GM23338 (cell line): ENCODE measurements at regions not wholly inside any gene's neighbourhood (a gene's known extent, or its start where the extent isn't known, plus 50 kb on each side); places are given as distances from the start of the nearest gene placed in this dataset.

Experiments used
- ATAC-seq: fragments of 200-7000 bp; cut with Tn5 transposase; 3 replicates; pipeline ENCODE4 v1.9.1; 2020
- DNase-seq: peaks from one replicate; pipeline ENCODE4 v3.0.0-alpha.2; 2015; ENCODE audit warnings: low spot score
- H2AFZ ChIP-seq: fragments of 200-600 bp; sonication (generic); 2 replicates; pipeline ENCODE4 v1.8.0; 2016; ENCODE audit warnings: antibody characterized with exemption, mild to moderate bottlenecking, moderate library complexity
- H3F3A ChIP-seq: fragments of 200-600 bp; sonication (generic); replicated peaks from 2 replicates; pipeline ENCODE4 v1.8.0; 2017; ENCODE audit warnings: antibody characterized with exemption, mixed run types, low read depth
- H3K27ac ChIP-seq: fragments of 200-600 bp; sonication (generic); 2 replicates; pipeline ENCODE4 v1.6.1; 2016; ENCODE audit warnings: low read depth
- H3K27me3 ChIP-seq: fragments of 200-600 bp; sonication (generic); 2 replicates; pipeline ENCODE4 v1.8.0; 2016; ENCODE audit warnings: mild to moderate bottlenecking, mixed run types, moderate library complexity; ENCODE audit not compliant: insufficient read depth
- H3K36me3 ChIP-seq: fragments of 200-600 bp; sonication (generic); 2 replicates; pipeline ENCODE4 v1.8.0; 2016; ENCODE audit warnings: mild to moderate bottlenecking; ENCODE audit not compliant: insufficient read depth
- H3K4me1 ChIP-seq: fragments of 200-600 bp; sonication (generic); 2 replicates; pipeline ENCODE4 v1.8.0; 2016; ENCODE audit warnings: mild to moderate bottlenecking, moderate library complexity; ENCODE audit not compliant: insufficient read depth
- H3K4me2 ChIP-seq: fragments of 200-600 bp; sonication (generic); 2 replicates; pipeline ENCODE4 v1.7.1; 2017; ENCODE audit warnings: mixed run types
- H3K4me3 ChIP-seq: fragments of 200-600 bp; sonication (generic); 2 replicates; pipeline ENCODE4 v1.6.1; 2016; ENCODE audit warnings: mixed run types
- H3K79me2 ChIP-seq: fragments of 200-600 bp; sonication (generic); replicated peaks from 2 replicates; pipeline ENCODE4 v1.8.0; 2017; ENCODE audit warnings: mild to moderate bottlenecking; ENCODE audit not compliant: insufficient read depth
- H3K9me2 ChIP-seq: fragments of 200-600 bp; sonication (generic); 2 replicates; pipeline ENCODE4 v1.8.0; 2017; ENCODE audit not compliant: insufficient read depth
- H4K20me1 ChIP-seq: fragments of 200-600 bp; sonication (generic); replicated peaks from 2 replicates; pipeline ENCODE4 v1.8.0; 2017; ENCODE audit warnings: mild to moderate bottlenecking; ENCODE audit not compliant: insufficient read depth
- H3K27ac Mint-ChIP-seq: 2 replicates; pipeline ENCODE4 v1.8.0; 2020; ENCODE audit warnings: inconsistent platforms, mild to moderate bottlenecking, moderate library complexity, mixed read lengths
- H3K27me3 Mint-ChIP-seq: 3 replicates; pipeline ENCODE4 v1.8.0; 2022; ENCODE audit warnings: low read depth, mild to moderate bottlenecking, moderate library complexity, mixed read lengths, inconsistent platforms; ENCODE audit not compliant: insufficient read depth, poor library complexity
- H3K36me3 Mint-ChIP-seq: 3 replicates; pipeline ENCODE4 v1.8.0; 2021; ENCODE audit warnings: low read depth, mild to moderate bottlenecking, inconsistent platforms, moderate library complexity, mixed read lengths
- H3K4me1 Mint-ChIP-seq: 3 replicates; pipeline ENCODE4 v1.8.0; 2020; ENCODE audit warnings: mild to moderate bottlenecking, inconsistent platforms, mixed read lengths
- H3K4me3 Mint-ChIP-seq: 3 replicates; pipeline ENCODE4 v1.8.0; 2021; ENCODE audit warnings: moderate library complexity, mild to moderate bottlenecking, inconsistent platforms, mixed read lengths
- H3K9me3 Mint-ChIP-seq: 3 replicates; pipeline ENCODE4 v1.8.0; 2020; ENCODE audit warnings: moderate library complexity, mild to moderate bottlenecking, inconsistent platforms, mixed read lengths
- STAT1 ChIP-seq: IDR thresholded peaks from one replicate; pipeline ENCODE4 v1.6.1; 2016; ENCODE audit warnings: antibody characterized with exemption; ENCODE audit not compliant: unreplicated experiment
- ZNF114 ChIP-seq: fragments of 250-450 bp; sonication (Bioruptor Pico); IDR thresholded peaks from 2 replicates; pipeline ENCODE4 v1.5.0; 2020; ENCODE audit warnings: mild to moderate bottlenecking, moderate library complexity
- ZNF331 ChIP-seq: fragments of 250-450 bp; sonication (Bioruptor Pico); IDR thresholded peaks from 2 replicates; pipeline ENCODE4 v1.5.0; 2020; ENCODE audit warnings: low read depth, mild to moderate bottlenecking, moderate library complexity
- TF ChIP-seq, protein P1 (sequence below): fragments of 250-450 bp; sonication (Bioruptor Pico); IDR thresholded peaks from 2 replicates; pipeline ENCODE4 v1.5.0; 2020; ENCODE audit warnings: mild to moderate bottlenecking, moderate library complexity
- TF ChIP-seq, protein P2 (sequence below): IDR thresholded peaks from 2 replicates; pipeline ENCODE4 v1.6.1; 2016; ENCODE audit warnings: antibody characterized with exemption
- TF ChIP-seq, protein P3 (sequence below), 2 experiments: fragments of 200-600 bp in 1 of 2; sonication (generic) in 1 of 2; conservative IDR thresholded peaks; 2 replicates each; pipeline versions ENCODE4 v1.5.1 to v1.6.1; 2016 to 2017; ENCODE audit warnings: antibody characterized with exemption in 2 of 2, low read depth in 2 of 2, mild to moderate bottlenecking in 2 of 2, moderate library complexity in 1 of 2

DNA sequence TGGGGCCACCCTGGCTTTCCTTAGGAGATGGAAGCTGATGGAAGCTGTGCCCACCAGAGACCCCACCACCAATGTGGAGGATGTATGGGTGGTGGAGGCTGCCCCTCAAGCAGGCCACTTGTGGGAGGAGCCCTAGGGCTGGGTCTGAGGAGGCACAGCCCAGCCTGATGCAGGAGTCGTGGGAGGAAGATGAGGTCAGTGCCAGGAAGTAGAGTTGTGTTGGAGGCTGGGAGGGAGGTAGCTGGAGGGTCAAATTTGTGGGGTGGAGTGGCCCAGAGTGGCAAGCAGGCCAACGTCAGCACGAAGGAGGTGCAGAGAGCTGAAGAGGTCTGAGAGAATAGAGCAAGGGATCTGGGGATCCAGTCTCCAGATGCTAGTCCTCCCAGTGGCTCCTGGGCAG, 119.0 kb upstream of the USP24 start (continued):
- TF ChIP-seq, protein P1, sequence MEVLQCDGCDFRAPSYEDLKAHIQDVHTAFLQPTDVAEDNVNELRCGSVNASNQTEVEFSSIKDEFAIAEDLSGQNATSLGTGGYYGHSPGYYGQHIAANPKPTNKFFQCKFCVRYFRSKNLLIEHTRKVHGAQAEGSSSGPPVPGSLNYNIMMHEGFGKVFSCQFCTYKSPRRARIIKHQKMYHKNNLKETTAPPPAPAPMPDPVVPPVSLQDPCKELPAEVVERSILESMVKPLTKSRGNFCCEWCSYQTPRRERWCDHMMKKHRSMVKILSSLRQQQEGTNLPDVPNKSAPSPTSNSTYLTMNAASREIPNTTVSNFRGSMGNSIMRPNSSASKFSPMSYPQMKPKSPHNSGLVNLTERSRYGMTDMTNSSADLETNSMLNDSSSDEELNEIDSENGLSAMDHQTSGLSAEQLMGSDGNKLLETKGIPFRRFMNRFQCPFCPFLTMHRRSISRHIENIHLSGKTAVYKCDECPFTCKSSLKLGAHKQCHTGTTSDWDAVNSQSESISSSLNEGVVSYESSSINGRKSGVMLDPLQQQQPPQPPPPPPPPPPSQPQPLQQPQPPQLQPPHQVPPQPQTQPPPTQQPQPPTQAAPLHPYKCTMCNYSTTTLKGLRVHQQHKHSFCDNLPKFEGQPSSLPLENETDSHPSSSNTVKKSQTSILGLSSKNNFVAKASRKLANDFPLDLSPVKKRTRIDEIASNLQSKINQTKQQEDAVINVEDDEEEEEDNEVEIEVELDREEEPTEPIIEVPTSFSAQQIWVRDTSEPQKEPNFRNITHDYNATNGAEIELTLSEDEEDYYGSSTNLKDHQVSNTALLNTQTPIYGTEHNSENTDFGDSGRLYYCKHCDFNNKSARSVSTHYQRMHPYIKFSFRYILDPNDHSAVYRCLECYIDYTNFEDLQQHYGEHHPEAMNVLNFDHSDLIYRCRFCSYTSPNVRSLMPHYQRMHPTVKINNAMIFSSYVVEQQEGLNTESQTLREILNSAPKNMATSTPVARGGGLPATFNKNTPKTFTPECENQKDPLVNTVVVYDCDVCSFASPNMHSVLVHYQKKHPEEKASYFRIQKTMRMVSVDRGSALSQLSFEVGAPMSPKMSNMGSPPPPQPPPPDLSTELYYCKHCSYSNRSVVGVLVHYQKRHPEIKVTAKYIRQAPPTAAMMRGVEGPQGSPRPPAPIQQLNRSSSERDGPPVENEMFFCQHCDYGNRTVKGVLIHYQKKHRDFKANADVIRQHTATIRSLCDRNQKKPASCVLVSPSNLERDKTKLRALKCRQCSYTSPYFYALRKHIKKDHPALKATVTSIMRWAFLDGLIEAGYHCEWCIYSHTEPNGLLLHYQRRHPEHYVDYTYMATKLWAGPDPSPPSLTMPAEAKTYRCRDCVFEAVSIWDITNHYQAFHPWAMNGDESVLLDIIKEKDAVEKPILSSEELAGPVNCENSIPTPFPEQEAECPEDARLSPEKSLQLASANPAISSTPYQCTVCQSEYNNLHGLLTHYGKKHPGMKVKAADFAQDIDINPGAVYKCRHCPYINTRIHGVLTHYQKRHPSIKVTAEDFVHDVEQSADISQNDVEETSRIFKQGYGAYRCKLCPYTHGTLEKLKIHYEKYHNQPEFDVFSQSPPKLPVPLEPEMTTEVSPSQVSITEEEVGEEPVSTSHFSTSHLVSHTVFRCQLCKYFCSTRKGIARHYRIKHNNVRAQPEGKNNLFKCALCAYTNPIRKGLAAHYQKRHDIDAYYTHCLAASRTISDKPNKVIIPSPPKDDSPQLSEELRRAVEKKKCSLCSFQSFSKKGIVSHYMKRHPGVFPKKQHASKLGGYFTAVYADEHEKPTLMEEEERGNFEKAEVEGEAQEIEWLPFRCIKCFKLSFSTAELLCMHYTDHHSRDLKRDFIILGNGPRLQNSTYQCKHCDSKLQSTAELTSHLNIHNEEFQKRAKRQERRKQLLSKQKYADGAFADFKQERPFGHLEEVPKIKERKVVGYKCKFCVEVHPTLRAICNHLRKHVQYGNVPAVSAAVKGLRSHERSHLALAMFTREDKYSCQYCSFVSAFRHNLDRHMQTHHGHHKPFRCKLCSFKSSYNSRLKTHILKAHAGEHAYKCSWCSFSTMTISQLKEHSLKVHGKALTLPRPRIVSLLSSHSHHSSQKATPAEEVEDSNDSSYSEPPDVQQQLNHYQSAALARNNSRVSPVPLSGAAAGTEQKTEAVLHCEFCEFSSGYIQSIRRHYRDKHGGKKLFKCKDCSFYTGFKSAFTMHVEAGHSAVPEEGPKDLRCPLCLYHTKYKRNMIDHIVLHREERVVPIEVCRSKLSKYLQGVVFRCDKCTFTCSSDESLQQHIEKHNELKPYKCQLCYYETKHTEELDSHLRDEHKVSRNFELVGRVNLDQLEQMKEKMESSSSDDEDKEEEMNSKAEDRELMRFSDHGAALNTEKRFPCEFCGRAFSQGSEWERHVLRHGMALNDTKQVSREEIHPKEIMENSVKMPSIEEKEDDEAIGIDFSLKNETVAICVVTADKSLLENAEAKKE (CRISPR knock-in tag), result no peak

DNA sequence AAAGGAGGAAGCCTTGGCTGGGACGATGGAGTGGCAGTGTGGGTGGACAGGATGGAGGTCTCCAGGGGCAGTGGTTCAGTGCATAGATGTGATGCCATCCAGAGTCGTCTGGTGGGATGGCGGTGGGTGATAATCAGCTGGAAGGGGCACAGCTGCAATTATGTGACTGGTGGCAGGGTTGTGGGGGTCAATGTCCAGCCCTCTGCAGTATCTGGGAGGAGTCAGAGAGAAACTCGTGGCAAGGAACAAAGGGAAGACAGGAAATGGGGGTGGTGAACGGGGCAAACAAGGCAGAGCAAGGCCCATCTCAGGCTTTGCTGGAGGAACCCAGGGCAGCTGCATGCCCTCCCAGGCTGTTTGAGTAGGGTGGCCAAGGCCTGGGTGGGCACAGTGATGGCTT, 118.3 kb upstream of the USP24 start:
- Histone ChIP-seq H3K9me2 (no peaks in the 10 kb centered on the region), H3K36me3 (no peaks in the 10 kb centered on the region), H2AFZ (no peak overlapping the region), H3F3A (no peaks in the 10 kb centered on the region), H3K4me2 (no peak overlapping the region), H3K79me2 (no peaks in the 10 kb centered on the region), H4K20me1 (no peaks in the 10 kb centered on the region), H3K27me3 (no peaks in the 10 kb centered on the region), H3K27ac (no peak overlapping the region), H3K4me1 (0 out of 2 replicates have a peak, but pooled peaks cover 5% of the 10 kb centered on the region), H3K4me3 (no peak overlapping the region)
- Mint-ChIP-seq H3K9me3 (no peaks in the 10 kb centered on the region), H3K4me1 (peaks cover 14% of the 10 kb centered on the region), H3K36me3 (no peaks in the 10 kb centered on the region), H3K27ac (no peak overlapping the region), H3K27me3 (peaks cover 10% of the 10 kb centered on the region), H3K4me3 (no peak overlapping the region)
- ATAC-seq (no peak), DNase-seq (no peak)
- TF ChIP-seq ZNF331, result no peak
- TF ChIP-seq, protein P2, sequence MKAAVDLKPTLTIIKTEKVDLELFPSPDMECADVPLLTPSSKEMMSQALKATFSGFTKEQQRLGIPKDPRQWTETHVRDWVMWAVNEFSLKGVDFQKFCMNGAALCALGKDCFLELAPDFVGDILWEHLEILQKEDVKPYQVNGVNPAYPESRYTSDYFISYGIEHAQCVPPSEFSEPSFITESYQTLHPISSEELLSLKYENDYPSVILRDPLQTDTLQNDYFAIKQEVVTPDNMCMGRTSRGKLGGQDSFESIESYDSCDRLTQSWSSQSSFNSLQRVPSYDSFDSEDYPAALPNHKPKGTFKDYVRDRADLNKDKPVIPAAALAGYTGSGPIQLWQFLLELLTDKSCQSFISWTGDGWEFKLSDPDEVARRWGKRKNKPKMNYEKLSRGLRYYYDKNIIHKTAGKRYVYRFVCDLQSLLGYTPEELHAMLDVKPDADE, result no peak
- TF ChIP-seq ZNF114, result no peak
- TF ChIP-seq, protein P3, sequence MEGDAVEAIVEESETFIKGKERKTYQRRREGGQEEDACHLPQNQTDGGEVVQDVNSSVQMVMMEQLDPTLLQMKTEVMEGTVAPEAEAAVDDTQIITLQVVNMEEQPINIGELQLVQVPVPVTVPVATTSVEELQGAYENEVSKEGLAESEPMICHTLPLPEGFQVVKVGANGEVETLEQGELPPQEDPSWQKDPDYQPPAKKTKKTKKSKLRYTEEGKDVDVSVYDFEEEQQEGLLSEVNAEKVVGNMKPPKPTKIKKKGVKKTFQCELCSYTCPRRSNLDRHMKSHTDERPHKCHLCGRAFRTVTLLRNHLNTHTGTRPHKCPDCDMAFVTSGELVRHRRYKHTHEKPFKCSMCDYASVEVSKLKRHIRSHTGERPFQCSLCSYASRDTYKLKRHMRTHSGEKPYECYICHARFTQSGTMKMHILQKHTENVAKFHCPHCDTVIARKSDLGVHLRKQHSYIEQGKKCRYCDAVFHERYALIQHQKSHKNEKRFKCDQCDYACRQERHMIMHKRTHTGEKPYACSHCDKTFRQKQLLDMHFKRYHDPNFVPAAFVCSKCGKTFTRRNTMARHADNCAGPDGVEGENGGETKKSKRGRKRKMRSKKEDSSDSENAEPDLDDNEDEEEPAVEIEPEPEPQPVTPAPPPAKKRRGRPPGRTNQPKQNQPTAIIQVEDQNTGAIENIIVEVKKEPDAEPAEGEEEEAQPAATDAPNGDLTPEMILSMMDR (conservative IDR thresholded peaks at IDR 0.05; ENCODE audit: low read depth in 2 of 2), result no peak
- no peak for TF ChIP-seq STAT1
- TF ChIP-seq, protein P1 (CRISPR knock-in tag), result no peak
